ENCODE measurements at regions not wholly inside any gene's neighbourhood (a gene's known extent, or its start where the extent isn't known, plus 50 kb on each side); places are given as distances from the start of the nearest gene placed in this dataset.

GRCh38 chr20:22452442-22453011 is 131.8 kb downstream of the FOXA2 start:
- TF ChIP-seq CTCF (IDR thresholded peaks at IDR 0.05) (no peak), EP300 (IDR thresholded peaks at IDR 0.05) (no peak), POLR2AphosphoS5 (IDR thresholded peaks at IDR 0.05) (no peak), POLR2A (IDR thresholded peaks at IDR 0.05) (no peak)

Measured in upper lobe of left lung (tissue), 4 donors.